HG02588 (cell line): ENCODE measurements at regions not wholly inside any gene's neighbourhood (a gene's known extent, or its start where the extent isn't known, plus 50 kb on each side); places are given as distances from the start of the nearest gene placed in this dataset.
"Not testable (repeated sequence)": the region's sequence is repeated elsewhere in the genome, so short reads cannot be mapped to it uniquely, and the experiment has no call there.

Experiments used
- ATAC-seq: cut with Tn5 transposase; IDR thresholded peaks from one replicate; pipeline ENCODE4 v1.9.1; 2021; ENCODE audit warnings: mild to moderate bottlenecking, moderate library complexity; ENCODE audit not compliant: unreplicated experiment

DNA sequence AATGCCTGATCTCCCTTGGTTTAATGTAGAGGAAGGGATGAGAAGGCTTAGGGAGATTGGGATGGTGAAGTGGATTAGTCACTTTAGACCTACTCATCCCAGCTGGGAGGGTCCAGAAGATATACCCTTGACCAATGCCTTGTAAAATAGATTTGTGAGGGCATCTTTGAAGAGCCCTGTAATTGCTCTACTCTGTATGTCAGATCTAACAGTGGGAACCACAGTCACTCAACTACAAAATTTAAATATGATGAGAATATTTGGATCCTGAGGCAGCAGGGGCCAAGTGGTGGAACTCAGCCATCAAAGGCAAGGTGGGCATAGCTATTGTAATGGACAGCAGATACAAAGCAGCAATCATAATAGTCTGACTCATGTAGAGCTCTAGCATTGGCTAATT, 1272.9 kb upstream of the CITED2 start:
- ATAC-seq, result not testable (repeated sequence)

DNA sequence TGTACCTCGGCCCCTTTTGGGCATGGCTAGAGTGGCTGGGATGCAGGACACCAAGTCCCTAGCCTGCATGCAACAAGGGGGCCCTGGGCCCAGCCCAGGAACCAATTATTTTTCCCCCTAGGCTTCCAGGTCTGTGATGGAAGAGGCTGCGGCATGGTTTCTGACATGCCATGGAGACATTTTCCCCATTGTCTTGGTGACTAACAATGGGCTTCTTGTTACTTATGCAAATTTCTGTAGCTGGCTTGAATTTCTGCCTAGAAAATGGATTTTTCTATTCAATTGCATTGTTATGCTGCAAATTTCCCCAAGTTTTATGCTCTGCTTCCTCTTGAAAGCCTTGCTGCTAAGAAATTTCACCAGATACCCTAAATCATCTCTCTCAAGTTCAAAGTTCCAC, 1269.6 kb upstream of the CITED2 start:
- no peak for ATAC-seq

DNA sequence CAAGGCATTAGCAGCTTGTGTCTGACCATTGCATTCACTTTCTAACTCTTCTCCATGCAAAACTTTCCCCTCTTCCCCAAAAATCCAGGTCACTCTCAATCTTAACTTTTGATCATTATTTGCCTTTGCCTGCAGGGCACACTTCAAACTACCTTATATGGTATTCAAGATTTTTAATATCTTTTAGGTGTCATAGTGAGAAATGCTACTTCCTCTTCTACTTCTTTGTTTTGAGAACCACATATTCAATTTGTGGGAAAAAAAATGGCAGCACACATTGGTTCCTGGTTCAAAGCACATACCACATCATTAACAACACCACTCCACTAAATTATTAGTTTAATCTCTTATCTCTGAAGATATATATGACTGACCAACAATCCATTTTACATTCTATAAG, 1267.0 kb upstream of the CITED2 start:
- no peak for ATAC-seq

DNA sequence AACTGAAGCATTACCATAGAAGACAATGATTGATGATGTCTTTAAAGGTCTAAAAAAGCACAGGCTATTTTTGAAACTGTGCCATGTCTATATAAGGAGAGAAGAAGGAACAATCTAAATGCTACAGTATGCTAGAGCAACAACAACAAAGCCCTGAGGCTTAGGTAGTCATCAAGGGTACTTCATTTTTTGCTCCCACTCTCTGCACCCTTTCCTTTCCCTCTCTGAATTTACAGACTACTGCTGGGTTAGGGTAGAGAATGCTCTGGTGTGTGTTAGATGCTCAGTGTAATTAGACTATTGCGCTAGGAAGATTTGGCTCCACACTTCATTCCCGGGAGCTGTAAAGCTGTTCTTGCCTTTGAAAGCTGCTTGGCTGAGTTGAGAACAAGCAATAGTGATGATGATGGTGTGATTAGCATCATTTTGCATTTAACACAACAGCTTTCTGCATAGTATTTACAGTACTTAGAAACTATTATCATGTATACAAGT, 1262.5 kb upstream of the CITED2 start:
- no peak for ATAC-seq

DNA sequence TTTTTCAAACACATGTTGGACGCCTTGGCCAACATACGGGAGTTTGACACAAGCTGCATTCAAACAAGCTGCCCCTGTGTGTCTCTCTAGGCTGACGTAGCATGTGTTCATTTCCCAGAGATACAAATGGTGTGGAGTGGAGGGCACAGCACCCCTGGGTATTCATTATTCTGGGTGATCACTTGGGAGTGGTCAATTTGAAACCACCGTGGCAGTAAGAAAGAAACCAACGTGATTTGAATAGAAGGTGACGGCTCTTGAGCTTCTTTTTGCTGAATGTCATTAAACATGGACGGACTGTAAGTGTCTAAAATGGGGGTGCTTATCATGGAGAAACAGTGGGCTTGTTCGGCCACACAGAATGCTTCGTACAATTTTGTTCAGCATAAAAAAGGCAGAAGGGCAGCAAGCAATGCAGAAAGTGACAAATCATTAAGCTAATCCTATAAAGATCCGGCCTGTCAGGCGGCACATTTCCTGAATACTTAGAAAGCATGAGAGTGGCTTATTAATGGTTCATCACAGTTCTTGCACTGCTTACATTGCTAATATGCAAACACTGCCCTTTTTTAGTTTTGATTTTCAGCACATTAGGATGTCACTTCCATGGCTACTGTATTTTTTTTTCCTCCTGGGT, 1261.9 kb upstream of the CITED2 start:
- peak; percentile 72 for ATAC-seq

DNA sequence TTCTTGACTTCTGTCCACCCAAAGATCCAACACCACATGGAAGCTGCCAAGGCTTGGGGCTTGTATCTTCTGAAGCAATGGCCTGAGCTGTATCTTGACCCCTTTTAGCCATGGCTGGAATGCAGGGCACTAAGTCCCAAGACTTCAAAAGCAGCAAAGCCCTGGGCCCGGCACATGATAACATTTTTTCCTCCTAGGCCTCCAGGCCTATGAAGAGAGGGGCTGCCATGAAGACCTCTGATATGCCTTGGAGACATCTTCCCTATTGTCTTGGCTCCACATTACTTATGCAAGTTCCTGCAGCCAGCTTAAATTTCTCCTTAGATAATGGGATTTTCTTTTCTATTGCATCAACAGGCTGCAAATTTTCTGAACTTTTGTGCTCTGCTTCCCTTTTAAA, 1252.6 kb upstream of the CITED2 start:
- ATAC-seq, result no peak

DNA sequence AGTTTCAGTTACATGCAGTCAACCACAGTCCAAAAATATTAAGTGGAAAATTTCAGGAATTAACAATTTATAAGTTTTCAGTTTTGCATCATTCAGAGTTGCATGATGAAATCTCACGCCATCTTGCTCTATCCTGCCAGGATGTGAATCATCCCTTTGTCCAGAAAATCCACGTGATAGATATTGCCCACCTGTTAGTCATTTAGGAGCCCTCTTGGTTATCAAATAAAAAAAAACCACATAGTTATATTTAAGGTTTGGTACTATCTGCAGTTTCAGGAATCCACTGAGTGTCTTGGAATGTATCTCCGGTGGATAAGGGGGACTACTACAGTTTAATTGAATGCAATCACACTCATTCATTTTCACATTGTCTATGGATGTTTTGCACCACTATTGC, 1249.0 kb upstream of the CITED2 start:
- ATAC-seq, result no peak

DNA sequence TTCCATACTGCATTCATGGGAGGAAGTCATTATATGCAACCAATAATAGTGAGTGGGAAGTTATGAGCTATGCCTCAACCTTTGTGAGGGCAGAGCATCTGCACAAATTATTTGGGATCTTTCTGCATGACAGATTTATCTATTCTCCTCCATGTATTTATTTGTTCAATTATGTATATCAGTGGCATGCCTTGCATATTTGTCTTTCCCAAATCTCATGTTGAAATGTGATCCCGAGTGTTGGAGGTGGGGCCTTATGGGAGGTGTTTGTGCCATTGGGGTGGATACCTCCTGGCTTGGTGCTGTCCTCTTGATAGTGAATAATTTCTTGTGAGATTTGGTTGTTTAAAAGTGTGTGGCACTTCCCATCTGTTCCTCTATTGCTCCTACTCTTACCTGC, 1246.0 kb upstream of the CITED2 start:
- ATAC-seq, result no peak

DNA sequence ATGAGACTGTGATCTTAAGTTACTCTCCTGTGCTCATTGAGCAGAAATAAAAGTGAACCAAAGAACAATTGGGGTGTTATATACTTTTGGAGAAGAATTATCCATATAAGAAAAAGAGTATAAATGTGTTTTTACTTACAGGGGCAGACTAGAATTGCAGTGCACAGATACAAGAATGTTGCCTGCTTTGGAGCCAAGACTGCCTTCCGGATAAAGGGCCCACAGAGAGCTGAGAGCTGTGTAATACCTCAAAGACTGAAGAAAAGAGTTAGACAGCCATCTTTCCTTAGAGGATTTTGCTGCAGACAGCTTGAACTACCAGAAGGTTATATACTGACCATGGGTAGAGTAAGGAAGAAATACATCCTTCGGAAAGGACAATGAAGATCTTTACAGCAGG, 1235.5 kb upstream of the CITED2 start:
- ATAC-seq, result no peak

DNA sequence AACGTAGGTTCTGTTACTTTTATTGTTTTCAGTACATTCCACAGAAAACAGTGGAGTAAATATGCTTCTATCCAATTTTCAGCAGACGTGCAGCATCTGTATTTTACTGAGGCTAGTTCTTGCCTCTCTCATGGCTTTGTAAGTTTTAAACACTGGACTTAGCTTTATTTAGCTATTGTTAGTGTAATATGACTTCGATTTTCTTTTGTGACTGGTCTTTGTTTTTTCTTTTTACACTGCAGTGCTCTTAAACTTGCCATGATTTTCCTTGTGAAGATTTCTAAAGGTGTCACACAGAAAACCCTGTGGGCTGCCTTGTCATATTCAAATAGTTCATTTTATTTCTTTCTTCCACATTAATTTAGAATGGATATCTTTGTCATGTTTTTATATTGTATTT, 1234.9 kb upstream of the CITED2 start:
- ATAC-seq, result no peak

DNA sequence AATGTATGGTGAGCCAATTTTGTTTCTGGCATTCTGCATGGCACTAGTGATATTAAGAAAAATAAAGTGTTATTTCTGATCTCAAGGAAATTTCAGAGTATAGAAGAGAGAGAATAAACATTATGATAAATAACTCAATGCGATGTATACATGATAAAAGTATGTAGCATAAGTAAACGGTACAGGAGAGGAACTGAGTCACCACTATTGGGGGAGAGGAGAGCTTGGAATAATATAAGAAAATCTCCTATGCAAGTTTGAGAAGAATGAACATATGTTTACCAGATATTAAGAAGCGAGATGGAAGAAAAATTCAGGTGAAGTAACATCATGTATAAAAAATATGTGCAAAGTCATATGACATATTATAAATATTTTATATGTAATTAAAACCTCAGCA, 1230.3 kb upstream of the CITED2 start:
- no peak for ATAC-seq

DNA sequence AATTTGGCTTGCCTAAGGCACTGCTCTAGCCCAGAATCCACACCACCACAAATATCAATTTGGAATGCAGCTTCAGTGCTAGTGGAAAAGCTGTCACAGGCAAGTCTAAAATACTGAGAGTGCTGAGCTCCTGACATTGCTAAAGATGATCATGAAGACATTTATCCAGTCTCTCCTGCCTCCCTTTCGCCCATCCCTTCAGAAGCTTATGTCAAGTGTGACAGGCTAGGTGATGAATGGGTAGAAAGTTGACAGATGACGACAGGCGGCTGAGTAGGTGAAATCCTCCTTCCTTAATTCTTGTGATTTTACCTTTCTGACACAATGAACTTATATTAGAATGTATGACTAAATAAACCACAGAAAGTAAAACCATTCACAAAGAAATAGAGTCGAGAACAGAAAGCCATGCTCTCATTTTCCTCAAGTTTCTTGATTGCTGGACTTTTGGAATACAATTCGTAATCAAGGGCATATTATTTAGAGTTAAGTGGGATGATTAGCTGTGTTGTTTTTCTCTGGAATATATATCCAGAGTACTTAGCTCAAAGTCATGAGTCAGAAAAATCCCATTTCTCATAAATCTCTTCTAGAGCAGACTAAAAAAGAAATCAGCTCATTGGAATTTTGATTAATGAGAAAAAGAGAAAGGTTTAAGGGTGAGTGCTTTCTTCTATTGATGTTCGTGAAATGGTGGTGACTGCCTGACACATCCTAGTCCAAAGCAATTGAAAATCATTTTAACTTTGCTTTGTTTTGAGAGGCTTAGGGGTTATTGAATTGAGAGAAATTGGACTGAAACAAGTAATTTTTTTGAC, 1228.2 kb upstream of the CITED2 start:
- ATAC-seq, result no peak

DNA sequence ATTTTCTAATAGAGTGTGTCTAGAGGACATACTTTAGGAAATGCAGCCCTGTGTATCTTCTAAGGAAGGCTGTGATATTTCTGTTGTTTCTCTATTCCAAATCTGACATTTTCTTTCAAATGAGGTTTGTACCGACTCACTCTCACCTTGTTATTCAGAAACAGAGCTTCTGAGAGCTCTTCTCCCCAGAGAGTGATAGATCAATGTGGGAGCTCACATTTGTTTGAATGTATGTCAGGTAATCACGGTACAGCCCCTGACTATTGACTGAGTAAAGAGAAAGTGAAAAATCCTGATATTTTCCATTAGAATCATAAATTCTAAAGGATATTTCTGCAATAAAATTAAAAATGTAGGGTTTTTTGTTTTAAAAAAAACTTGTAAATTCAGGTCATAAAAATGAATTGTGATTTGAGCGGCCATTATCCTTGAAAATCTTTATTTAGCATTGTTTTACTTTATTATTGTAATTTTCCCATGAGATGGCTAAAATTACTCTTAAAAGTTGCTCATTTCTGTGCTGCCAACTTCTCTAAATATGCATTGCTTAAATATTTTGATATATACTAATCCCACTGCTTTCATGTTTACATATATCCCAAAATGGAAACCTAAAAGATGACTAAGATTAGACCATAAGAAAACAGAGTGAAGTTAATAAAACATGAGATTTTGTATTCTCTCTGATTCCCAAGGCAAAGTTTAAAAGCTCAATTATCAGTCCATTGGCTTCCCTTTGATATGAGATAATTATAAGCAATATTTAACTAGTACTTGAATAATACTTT, 1226.8 kb upstream of the CITED2 start:
- ATAC-seq, result no peak

DNA sequence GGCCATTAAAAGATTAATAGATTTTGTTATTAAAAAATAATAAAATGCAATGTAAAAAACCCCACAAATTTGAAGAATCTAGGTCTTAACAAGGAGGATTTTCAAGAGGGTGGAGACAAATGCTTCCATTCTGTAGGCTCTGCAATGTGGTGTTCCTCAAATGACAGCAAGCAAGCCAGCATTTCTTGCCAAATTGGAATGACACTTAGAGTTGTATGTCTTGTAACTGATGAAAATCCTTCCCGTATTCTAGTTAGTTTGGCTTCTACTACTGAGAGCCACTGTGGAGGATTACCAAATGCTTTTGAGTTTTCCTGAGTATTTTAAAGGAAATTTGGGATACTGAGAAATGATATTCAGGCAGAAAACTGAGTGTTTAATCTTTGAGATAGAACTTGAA, 1225.5 kb upstream of the CITED2 start:
- ATAC-seq, result no peak

DNA sequence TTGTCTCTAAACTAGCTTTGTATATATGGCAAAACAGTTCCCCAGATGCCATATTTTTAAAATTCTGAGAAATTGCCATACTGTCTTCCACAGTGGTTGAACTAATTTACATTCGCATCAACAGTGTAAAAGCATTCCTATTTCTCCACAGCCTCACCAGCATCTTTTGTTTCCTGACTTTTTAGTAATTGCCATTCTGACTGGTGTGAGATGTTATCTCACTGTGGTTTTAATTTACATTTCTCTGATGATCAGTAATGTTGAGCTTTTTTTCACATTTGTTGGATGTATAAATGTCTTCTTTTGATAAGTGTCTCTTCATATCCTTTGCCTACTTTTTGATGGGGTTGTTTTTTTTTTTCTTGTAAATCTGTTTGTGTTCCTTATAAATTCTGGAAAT, 1222.7 kb upstream of the CITED2 start:
- ATAC-seq, result no peak

DNA sequence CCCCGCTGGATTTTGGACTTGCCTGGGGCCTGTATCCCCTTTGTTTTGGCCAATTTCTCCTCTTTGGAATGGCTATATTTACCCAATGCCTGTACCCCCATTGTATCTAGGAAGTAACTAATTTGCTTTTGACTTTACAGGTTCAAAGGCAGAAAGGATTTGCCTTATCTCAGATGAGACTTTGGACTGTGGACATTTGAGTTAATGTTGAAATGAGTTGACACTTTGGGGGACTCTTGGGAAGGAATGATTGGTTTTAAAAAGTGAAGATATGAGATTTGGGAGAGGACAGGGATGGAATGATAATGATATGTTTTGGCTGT, 1220.3 kb upstream of the CITED2 start:
- no peak for ATAC-seq

DNA sequence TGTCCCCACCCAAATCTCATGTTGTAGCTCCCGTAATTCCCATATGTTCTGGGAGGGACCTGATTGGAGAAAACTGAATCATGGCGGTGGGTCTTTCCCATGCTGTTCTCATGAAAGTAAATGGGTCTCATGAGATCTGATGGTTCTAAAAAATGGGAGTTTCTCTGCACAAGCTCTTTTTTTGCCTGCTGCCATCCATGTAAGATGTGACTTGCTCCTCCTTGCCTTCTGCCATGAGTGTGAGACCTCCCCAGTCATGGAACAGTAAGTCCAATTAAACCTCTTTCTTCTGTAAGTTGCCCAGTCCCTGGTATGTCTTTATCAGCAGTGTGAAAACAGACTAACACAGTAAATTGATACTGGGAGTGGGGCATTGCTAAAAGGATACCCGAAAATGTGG, 1218.4 kb upstream of the CITED2 start:
- ATAC-seq, result no peak

DNA sequence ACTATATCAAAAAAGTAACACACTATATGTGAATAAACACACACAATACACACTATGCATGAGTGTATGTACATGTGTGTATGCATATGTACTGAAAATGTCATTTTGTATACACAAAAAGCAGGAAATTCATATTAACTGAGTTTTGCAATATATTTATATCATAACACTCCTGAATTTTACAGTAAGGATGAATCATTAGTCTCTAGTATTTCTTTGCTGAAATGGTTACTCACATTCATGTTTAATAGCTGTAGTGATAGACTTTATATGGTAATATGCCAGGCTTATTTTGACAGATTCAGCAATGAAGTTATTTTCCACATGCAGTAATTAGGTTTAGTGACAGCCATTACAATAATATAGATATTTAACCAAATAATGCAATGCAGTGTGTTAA, 1216.2 kb upstream of the CITED2 start:
- no peak for ATAC-seq

DNA sequence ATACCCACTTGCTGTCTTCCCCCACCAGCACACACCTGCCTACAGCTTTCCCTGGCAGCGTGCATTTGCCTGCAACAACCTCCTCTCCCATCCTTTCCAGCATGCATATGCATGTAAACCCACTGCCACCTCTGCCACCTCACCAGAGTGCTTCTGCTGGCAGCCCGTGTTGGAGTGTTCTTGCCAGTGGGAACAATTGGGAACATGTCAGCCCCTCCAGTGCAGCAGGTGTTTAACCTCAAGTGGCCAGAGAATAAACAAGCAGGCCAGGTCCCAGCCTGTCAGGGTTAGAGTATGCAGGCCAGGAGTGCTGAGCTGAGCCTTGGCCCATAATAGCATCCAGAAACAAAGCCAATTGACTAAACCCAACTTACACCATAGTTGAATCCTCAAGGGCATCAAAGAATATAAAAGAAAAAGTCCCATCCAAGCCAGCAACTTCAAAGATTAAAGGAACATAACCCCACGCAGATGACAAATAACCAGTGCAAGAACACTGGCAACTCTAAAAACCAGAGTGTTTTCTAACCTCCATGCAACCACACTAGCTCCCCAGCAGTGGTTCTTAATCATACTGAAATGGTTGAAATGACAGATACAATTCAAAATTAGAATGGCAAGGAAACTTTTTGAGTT, 1212.1 kb upstream of the CITED2 start:
- peak; percentile 94 for ATAC-seq

DNA sequence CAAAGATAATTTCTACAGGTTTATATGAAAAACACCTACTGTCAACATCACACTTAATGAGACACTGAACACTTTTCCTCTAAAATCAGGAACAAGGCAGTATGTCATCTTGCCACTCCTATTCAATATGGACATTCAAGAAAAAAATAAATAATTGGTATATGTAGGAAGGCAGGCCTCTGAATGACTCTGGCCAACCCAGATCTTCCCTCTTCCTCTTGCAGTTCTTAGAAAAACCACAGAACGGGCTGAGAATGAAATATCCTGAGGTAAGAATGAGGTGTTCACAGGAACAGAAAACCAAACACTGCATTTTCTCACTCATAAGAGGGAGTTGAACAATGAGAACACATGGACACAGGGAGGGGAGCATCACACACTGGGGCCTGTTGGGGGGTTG, 1207.2 kb upstream of the CITED2 start:
- ATAC-seq, result no peak

DNA sequence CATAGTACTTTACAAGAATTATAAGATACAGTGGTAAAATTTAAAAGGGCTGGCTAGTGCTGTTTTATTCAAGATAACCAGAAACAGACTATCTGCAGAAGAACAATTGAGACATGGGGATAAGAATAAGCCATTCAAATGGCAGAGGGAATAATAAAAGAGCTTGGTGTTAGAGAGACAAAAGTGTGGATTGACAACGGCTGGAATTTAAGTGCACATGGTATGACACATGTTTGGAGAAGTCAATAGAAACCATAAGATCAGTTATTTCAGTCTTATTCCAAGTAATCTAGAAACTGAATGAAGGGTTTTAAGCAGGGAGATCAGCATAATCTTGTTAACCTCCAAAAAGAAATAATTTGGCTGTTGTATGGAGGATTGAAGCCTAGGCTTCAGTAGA, 1205.5 kb upstream of the CITED2 start:
- ATAC-seq, result no peak
